Stimulated activated CD4-positive, alpha-beta T cell treated with anti-CD3 and anti-CD28 coated beads, Interleukin-15, amount 100 ng/mL, for 24 hours (primary cell): ENCODE measurements at regions not wholly inside any gene's neighbourhood (a gene's known extent, or its start where the extent isn't known, plus 50 kb on each side); places are given as distances from the start of the nearest gene placed in this dataset.
"Not testable (repeated sequence)": the region's sequence is repeated elsewhere in the genome, so short reads cannot be mapped to it uniquely, and the experiment has no call there.

Source experiments
- DNase-seq: peaks from one replicate; pipeline ENCODE4 v3.0.0-alpha.2; 2020

DNA sequence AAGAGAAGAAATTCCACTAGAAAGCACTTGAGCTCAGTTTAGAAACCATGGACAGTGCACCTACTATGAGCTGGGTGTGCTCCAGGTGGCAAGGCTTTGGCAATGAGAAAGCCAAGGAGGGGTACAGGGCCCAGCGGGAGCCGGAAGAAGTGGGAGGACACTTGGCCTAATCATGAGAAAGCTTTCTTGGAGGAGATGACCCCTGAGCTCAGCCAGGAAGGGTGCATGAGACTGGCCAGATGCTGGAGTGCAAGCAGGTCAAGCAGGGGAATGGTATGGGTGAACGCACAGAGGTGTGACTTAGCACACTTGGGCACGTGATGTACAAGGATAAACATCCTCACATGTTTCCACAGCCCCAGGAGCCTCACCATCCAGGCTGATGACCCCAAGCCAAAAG, 97.2 kb upstream of the GLI2 start:
- no peak for DNase-seq

DNA sequence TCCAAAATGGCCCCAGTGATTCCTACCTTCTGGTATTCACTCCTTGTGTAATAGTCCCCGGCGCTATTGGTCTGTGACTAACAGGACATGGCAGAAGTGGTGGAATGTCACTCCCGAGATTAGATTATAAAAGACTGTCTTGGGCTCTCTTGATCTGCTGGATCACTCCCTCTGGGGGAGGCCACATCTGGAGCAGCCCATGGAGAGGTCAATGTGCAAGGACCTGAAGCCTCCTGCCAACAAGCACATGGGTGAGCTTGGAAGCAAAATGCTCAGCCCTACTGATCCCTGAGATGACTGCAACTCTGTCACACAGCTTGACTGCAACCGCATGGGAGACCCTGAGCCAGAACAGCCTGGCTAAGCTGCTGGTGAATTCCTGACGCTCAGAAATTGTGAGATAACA, 94.3 kb upstream of the GLI2 start:
- DNase-seq: no peak

DNA sequence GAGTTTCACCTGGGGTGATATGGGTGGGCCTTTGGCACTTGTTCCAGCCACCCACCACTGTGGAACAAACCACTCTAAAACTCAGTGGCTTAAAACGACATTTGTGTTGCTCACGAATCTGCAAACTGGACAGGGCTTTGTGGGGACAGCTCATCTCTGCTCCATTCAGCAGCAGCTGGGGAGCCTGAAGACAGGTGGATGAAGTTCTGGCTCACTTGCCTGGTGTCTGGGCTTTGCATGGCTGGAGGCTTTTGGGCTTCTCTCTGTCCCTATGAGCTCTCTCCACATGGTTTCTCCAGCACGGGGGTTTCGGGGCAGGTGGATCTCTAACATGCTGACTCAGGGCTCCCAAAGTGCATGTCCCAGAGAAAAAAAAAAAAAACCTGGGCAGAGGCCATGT, 93.0 kb upstream of the GLI2 start:
- no peak for DNase-seq

DNA sequence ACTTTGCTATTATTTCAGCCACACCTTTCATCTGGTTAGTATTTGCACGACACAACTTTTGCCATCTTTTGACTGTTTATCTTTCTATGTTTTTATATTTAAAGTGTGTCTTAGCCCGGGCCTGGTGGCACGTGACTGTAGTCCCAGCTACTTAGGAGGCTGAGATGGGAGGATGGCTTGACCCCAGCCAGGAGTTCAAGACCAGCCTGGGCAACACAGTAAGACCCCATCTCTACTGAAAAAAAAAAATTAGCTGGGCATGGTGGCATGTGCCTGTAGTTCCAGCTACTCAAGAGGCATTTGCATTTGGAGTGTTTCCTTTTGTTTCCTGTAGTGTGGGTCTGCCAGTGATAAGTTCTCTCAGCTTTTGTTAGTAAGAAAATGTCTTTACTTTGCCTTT, 88.7 kb upstream of the GLI2 start:
- no peak for DNase-seq

DNA sequence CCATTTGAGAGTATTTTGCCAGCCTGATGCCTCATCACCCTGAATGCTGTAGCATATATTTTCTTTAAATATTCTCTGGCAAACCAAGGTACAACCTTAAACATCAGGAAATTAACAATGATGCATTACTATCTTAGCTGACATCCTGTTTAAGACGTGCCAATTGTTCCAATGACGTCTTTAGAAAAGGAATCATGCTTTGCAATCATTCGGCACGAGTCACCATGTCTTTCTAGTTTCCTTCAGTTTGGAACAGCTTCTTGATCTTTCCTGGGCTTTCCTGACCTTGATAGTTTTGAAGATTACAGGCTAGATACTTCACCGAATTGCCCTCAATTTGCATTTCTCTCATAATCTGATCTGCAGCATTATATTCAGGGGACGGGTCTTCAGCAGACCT, 88.2 kb upstream of the GLI2 start:
- DNase-seq: no peak

DNA sequence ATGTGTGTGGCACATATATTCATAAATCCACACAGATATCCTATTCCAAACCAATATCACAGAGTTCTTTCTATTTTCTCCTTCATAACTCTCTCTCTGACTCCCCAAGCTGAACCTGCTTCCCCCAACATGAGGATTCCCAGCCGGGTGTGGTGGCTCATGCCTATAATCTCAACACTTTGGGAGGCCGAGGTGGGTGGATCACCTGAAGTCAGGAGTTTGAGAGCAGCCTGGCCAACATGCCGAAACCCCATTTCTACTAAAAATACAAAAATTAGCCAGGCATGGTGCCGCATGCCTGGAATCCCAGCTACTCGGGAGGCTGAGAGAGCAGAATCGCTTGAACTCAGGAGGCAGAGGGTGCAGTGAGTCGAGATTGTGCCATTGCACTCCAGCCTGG, 86.3 kb upstream of the GLI2 start:
- DNase-seq: not testable (repeated sequence)

DNA sequence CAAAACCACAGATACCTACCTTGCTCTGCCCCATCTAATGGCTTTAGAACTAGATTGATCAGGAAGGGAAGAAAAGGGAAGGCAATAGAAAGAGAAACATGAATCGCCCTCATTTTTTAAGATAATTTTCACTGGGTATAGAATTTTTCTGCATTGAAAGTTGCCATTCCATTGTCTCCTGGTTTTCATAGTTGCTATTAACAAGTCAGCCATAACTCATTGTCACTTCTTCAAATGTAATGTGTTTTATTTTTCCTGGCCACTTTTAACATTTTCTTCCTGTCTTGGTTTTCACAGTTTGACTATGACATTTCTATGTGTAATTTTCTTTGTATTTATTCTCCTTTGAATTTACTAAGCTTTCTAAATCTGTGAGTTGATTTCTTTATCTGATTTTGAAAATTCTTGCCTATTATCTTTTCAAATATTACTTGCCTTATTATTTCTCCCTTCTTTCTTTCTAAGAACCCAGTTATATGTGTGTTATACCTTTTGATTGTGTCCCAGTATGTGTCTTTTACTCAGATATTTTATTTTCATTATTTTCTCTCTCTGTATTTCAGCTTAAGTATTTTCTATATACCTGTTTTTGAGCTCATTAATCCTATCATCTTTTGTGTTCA, 85.5 kb upstream of the GLI2 start:
- DNase-seq: no peak

DNA sequence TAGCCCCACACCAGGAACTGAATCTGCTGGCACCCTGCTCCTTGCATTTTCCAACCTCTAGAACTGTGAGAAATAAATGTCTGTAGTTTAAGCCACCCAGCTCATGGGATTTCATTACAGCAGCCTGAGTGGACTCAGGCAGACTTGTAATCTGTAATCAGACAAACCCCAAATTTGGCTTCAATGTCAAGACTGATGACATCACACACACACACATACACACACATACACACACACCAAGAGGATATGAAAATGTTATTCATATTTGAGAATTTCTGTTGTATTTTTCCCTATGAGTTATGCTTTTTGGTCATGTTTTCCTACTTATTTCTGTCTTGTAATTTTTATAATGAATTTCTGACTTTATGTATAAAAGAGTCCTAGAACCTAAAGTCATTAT, 83.8 kb upstream of the GLI2 start:
- DNase-seq: no peak

DNA sequence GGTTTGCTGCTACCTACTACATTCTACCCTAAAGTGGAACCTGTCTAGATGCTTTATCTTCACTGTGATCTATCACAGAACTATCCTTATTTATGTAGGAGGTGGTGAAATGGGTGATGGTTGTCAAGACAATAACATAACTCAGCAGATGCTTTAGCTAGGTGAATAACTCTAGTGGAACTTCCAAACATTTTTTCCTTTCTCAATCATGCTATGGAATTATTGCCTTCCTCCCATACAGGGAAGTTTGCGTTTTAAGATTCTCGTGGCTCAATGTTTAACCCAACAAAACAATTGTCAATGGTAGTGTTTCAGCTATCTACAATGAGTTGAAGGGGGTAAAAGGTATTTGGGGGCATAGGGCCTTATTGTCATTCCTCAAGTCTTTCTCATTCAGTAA, 82.6 kb upstream of the GLI2 start:
- DNase-seq: no peak

DNA sequence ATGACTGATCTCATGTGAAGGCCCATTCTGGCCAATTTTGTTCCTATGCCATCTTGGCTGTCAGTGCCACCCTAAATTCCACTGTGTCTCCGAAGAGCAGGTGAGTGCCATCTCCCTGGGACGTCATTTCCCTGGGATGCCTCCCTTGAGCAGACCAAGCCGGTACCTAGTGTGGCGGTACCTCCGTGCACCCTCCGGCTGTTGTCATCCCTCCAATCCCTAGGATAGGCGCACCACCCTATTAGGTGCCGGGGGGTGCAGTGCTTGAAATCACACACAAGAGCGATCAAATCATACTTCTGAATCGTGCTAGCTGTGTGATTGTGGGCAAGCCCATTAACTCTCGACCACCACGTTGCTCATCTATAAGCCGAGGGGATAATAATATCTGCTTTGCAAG, 81.8 kb upstream of the GLI2 start:
- no peak for DNase-seq

DNA sequence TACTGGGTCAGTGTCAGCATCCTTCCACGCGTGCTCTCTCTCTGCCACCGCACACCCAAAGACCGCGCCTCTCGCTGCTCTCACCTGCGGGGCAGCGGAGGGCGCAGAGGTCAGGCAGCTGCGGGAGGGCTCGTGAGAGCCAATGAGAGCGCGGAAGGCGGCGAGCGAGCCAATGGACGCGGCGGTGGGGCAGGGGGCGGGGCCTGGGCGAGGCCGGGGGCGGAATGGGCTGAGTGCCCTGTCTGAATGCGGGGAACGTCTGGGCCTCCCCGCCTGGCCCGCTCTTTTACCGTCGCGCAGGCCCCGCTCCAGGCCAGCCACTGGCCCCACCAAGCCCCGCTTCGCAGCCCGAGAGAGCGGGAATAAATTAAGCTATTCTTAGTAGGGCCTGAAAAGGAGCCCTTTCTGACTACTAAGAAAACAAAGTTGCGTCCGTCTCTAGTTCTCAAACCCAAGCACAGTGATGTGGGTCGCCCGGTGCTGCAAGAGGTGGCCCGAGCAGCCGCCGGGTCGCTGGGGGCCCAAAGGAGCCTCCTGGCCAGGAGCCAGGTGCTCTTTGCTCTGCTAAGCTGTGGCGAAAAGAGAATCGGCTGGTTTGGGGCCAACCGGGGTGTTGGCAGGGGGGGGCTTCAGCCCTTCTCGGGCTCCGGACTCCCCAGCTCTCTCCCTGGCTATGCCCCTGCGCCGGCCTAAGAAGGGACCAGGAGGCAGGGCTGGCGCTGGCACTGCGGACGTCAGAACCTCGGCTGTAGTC, 81.1 kb upstream of the GLI2 start:
- no peak for DNase-seq

DNA sequence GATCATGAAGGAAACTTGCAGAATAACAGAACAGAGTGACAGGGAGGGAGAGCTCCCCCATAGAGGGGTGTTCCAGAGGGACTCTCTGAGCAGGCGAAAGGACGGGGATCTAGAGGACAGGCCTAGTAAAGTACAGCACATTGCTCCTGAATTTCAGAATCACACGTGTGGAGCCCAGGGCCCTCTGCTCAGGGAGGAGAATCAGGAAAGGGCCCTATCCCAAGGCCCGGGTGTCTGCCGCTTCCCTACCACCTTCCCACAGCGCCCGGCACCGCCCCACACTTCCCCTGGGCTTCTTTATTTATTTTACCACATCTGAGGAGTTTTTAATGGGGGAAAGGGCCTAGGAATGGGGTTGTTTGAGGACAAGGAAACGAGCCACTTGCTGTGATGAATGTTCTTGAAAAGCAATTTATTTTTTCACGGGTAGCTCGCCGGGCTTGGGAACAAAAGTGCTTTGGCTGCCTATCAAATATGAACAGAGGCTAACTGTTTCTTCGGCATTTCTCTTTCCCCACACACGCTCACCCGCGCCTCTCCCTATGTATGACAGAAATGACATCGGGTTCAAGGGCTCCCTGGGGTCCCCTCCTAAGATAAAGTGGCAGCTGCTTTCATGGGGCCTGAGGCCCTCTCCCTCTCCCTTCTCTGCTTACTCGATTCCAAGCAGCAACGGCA, 79.3 kb upstream of the GLI2 start:
- DNase-seq: no peak

DNA sequence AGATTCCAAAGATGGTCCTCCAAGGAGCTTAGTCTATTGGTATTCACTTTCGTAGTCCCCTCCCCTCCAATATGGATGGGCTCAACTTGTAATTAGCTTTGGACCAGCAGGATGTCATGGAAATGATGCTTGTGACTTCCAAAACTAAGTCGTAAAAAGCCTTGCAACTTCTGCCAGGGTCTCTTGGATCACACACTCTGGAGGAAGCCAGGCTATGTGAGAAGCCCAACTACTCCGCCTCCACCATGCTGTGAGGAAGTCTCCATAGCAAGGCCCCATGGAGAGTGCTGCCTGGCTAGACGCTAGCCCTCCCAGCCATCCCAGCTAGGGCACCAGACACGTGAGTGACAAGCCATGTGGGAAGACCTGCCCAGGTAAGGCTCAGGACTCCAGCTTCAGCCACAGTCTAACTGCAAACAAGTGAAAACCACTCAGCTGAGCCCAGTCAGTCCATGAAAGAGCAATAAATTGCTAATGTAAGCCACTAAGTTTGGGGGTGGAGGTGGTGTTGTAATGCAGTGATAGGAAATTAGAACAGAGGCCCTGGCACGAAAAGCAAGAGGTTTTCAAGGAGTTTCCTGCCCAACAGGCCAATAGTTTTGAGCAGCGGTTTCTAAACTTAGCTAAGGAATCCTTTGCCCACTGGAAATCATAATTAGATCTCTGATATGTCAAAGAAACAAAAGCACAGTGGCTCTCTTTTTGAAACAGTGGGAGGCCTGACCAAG, 77.5 kb upstream of the GLI2 start:
- DNase-seq: no peak

DNA sequence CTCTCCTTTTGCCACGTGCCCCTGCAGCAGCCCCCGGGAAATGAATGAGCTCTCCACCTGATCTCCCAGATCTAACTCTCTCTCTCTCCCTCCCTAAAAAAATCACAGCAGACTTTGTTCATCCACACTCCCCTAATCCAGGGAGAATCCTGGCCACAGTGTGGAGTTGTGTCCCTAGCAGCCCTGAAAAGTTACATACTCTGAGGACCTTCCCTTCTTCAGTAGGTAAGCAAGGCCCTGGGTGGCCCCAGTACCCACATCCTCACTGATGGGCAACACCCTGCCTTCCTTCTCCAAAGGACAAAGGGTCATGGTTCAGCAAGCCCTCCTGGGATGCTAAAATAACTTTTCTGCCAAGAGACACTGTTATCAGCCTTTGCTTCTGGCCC, 76.9 kb upstream of the GLI2 start:
- DNase-seq: no peak

DNA sequence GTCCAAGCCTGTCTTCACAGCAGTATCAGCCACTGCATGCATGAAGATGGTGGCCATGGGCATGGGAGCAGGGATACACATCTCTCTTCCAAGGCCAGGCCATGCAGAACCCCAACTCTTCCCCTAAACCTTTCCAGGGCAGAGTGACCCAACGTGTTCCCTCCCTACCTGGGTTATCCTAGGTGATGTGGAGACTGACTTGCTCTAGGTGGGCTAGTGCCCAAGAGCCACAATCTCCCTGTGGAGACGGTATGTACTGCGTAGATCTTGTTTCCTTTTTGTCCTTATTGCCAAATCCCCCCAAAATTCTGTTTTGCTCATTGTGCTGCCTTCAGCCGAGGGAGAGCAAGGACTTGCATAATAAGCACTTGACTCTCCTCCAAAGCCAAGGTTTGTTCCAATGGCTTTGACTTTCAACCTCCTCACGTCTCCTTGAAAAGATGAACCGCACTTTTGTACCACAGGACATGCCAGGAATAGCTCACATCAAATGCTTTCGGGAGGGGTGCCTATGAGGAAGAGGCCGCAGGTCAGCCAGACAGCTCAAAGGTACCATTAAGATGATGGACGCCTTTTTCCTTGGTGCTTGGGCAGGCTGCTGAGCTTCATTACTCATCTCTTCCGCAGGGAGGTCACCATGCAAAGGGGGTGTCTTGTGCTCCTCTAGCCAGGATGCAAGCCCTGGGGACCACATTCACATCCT, 76.2 kb upstream of the GLI2 start:
- DNase-seq: no peak

DNA sequence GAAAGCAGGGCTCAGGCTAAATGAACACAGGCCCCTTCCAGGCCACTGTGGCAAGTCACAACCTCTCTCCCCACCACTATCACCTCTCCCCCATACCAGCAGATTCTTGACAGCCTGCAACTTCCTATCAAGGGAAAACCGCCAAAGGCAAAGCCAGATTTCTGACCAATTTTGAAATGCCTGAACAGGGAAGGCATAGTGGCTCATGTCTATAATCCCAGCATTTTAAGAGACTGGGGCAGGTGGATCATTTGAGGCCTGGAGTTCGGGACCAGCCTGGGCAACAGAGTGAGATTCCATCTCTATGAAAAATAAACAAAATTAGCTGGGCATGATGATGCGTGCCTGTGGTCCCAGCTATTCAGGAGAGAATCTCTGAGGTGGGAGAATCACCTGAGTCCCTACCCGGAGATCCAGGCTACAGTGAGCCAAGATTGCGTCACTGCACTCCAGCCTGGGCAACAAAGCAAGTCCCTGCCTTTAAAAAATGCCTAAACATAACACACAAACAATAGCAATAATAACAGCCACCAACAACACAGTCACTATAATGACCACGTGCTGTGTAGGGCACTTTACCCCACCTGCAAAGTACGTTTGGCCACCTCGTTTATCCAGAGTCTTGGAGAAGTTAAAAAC, 75.5 kb upstream of the GLI2 start:
- no peak for DNase-seq

DNA sequence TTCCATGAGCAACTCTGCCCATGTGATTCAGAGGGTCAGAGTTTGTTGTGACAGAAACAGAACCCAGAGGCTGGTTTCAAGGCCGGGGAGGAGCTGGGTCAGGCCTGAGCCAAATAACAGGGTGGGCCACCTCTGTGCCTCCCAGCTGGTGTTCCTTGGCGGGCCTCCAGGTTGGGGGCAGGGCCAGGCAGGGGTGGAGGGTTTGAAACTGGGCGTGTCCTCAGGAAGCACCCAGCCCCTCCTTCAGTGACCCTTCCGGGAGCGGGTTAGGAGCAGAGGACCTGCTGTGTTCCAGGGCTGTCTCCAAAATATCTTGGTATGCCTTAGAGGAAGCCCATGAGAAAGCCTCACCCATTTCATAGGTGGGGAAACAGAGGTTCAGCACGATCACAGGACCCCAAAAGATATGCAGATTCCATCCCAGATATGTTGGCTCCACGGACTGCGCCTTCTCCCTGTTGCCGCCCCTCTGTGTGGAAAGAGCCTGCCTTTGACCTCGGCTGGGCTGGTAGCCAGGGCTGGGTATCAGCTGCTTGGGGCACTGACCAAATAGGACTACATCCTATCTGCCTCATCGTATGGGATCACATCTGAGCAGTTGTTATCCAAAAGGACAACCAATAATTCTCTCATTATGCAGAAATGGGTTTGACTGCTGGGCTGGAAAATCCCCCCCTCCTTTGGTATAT, 74.8 kb upstream of the GLI2 start:
- no peak for DNase-seq

DNA sequence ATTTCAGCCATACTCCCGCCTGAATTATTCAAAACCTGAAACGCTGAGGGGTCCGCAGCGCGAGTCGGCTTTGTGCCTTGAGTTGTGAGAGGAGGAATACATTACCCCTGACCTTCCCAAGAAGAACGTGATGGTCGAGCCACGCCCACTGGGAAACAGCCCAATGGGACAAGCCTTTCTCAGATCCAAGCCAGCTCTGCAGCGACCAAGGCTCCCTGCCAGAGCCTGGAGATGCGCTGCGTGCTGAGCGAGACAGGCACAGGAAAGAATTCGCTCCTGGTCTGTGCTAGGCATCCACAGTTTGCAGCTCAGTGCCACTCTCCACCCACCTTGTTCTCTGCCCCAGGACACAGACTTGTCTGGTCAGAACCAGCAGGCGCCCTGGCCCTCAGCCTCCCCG, 74.1 kb upstream of the GLI2 start:
- no peak for DNase-seq

DNA sequence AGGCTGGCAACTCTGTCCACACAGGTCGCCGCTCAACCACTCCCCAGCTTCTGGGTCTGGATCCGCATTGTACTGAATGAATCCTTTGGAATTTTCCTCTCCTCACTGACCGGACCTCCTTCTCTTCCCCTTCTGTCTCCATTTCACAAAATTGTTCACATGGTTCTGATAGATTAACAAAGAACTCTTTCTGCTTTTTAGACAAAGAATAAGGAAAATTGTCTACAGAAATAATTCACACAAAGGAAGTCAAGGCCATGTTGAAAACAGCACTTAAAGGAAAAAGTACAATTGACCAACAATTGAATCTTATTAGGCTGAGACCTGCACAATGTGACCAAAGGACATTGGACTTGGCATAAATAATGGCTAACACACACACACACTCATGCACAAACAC, 73.6 kb upstream of the GLI2 start:
- no peak for DNase-seq

DNA sequence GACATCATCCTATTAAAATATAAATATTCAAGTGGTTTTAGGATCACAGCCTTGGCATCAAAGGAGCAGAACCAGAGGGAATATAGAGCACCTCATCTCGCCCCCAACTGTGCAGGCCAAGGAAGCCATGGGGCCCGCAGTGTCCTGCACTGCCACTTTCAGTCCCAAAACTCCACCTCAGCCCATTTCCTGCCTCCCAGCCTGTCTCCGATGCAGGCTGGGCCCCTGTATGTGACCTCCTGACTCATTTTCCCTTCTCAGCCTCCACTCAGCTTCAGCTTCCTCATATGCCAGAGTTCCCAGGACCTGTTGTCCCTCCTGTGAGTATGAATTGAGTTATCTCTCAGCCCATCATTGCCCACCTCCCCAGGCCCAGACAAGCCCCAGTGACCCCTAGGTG, 72.9 kb upstream of the GLI2 start:
- DNase-seq: no peak

DNA sequence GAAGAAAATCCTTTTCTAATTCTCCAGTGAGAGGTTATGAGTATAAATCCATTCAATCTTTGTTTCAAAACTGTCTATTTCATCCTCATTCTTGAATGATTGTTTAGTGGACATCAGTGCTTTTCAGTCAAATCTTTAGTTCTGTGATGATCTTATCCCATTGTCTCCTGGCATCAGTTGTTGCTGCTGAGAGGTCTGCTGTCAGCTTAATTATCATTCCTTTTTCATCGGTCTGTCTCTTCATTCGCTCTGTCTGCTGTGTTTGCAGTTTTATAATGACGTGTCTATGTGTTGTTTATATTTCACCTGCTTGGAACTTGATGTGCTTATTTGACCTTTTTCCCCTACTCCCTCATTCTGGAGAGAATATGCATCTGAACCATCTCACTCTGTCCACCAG, 69.2 kb upstream of the GLI2 start:
- no peak for DNase-seq

DNA sequence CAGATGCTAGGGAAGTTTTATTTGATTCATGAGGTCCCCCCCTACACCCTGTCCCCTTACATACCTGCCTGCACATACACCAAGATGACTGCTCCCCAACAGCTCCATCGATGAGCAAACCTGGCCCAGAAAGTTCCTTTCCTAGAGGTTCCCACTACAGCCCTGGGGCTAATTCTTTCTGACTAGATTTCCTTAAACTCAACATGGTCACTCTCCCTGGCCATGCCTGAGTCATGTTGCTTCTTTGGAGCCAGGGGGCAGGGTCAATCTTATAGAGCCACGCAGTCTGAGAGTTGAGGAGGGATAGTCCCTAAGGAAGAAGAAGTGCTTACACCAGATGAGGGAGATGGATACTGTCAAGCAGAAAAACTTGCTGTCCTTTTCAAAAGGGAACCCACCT, 67.7 kb upstream of the GLI2 start:
- no peak for DNase-seq
